ENCODE measurements at regions not wholly inside any gene's neighbourhood (a gene's known extent, or its start where the extent isn't known, plus 50 kb on each side); places are given as distances from the start of the nearest gene placed in this dataset.

DNA sequence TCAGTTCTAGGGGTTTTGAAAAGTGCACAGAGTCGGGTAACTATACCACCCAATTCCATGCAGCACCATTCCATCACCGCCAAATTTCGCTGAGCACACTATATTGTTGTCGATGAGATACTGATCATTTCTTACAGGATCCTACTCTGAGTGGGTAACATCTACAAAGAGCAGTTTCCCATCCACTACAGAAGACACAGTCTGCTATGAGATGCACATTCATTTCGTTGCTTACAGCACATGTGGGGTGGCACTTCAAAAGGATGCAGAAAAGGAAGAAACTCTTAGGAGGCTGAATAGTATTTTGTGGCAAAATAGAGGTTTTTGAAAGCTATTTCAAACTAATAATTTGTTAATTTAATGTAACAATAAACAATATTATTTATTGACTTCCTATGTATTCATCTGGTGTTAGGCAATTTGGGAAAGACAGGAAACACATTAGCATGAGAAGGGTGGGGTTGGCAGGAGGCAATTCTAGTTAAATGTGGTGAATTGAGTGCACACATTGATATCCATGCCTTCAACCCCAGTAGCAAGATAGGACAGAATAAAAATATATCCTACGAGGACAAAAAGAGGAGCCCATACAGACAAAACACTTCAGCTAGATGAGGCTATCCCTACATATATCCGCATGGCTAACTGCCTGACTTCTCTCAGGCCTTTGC is 186.8 kb upstream of the PARP11 start:
- H3K4me3 ChIP-seq (ENCODE audit: low read length) = no peak overlapping the region
- no peak for TF ChIP-seq ZNF274 (IDR thresholded peaks at IDR 0.05; ENCODE audit: low read depth, low read length)

DNA sequence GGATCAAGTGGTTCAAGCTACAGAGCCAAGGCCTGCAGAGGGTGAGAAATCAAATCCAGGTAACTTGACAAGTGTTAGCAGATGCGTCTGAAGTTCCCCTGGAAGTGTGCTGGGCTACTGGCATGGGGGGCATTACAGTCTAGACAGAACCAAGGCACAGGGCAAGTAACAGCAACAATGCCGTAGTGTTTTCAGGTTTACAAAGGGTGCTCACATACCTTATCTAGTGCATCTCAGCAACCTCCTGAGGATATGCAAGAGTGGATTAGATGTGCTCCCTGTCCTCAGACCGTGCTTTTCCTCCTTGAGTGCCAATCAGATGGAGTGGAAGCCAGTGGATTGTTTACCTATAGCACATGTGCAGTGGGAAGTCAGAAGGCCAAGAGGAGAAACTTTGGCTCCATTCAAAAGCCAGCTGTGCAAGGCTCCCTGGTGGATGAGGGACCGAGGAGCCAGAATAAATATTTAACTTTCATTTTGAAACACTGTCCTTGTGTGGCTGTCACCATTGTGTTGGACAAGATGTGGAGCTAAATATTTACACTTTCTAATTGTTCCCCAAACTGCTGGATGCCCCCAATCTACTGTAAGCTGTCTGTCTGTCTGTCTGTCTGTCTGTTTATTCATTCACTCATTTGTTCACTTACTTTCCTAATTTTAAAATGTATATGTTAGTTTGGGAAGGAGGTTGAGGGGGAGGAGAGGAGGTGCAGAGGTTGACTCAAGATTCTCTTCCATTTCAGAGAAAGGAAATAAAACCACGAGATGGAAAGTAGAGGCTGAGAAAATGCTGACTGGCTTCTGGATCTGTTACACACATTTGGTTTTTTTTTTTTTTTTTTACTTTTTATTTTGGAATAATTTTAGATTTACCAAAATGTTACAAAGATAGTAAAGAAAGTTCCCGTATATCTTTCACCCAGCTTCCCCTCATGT is 184.0 kb upstream of the PARP11 start:
- no peak for TF ChIP-seq ZNF274 (IDR thresholded peaks at IDR 0.05; ENCODE audit: low read depth, low read length)
- no peak overlapping the region for H3K4me3 ChIP-seq (ENCODE audit: low read length)

- no peak for TF ChIP-seq ZNF274 (IDR thresholded peaks at IDR 0.05; ENCODE audit: low read depth, low read length)
These were observed 181.4 kb upstream of the PARP11 start for GRCh38 chr12:4054630-4055029.

GRCh38 chr12:4052691-4053090 is 179.5 kb upstream of the PARP11 start:
- no peak for TF ChIP-seq ZNF274 (IDR thresholded peaks at IDR 0.05; ENCODE audit: low read depth, low read length)
- no peak overlapping the region for H3K4me3 ChIP-seq (ENCODE audit: low read length)

More at GRCh38 chr12:4054630-4055029, 181.4 kb upstream of the PARP11 start:
- H3K4me3 ChIP-seq (ENCODE audit: low read length) = no peak overlapping the region

DNA sequence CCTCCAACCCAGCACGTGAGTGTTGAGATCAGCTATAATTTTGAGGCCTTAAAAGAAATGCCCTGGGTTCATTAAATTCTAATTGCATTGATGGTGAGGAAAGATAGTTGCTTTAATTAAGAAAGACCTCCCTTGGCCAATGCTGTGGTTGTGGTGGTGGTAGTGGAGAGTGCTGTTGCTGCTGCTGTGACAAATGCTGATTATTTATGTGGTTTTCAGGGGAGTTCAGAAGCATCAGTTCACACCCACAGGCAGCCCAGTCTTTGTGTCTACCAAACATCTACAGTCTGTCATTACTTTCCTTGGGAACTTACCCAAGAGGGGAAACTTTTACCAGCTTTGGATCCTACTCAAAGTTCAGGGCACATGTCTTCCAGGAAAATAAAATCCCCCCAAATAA is 178.4 kb upstream of the PARP11 start:
- H3K4me3 ChIP-seq (ENCODE audit: low read length) = no peak overlapping the region
- TF ChIP-seq ZNF274 (IDR thresholded peaks at IDR 0.05; ENCODE audit: low read depth, low read length) = no peak

GRCh38 chr12:4050340-4050739 is 177.1 kb upstream of the PARP11 start:
- H3K4me3 ChIP-seq (ENCODE audit: low read length) = no peak overlapping the region

DNA sequence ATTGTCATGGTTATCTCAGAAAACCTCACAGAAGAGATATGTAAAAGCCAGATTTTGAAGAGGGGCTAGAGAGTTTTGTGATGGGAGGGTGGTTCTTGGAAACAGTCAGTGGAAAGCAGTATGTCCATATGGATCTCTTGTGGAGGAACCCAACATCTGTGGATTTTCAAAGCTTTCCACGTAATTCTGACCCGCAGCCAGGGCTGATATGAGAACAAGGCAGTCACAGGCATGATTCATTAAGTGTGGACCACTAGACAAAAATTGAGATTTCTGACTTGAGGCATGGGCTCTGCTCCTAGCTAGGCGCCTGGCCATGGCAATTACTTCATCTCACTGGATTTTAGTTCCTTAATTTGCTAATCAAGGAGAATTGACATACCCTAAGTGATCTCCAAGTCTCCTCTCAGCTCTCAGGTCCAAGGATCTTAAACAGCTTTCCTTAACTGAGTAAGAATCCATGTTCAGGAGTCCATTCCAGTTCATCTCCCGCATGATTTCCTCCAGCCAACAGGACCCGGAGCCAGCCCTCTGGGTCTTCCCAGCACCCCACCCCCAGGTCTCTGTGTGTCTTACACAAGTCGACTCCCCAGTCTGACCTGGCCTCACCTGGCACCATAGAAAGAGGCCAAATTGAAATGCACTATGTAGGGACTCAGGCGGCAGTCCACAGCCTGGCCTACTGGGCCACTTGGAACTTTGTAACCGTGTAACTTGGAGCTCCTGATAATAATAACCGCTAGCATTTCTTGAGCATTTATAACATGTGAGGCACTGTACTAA is 176.3 kb upstream of the PARP11 start:
- H3K4me3 ChIP-seq (ENCODE audit: low read length) = no peak overlapping the region
- no peak for TF ChIP-seq ZNF274 (IDR thresholded peaks at IDR 0.05; ENCODE audit: low read depth, low read length)

More at GRCh38 chr12:4050340-4050739, 177.1 kb upstream of the PARP11 start:
- no peak for TF ChIP-seq ZNF274 (IDR thresholded peaks at IDR 0.05; ENCODE audit: low read depth, low read length)

GRCh38 chr12:4047421-4047820 is 174.2 kb upstream of the PARP11 start:
- TF ChIP-seq ZNF274 (IDR thresholded peaks at IDR 0.05; ENCODE audit: low read depth, low read length) = no peak
- H3K4me3 ChIP-seq (ENCODE audit: low read length) = no peak overlapping the region

DNA sequence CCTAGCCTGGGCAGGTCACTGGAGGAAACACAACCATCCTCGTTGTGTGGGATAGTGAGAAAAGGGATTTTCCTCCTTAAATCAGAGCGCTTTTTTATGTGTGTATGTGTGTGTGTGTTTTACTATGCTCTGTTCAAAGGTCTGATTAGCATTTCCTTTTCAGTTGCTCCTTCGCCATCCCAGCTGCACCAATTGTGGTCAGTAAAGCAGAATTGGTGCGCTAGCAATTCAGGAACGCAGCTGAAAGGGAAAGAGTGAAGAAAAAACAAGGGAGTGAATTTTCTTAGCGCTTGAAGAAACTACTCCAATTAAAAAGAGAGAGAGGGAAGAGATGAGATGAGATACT is 173.3 kb upstream of the PARP11 start:
- H3K4me3 ChIP-seq (ENCODE audit: low read length) = no peak overlapping the region
- no peak for TF ChIP-seq ZNF274 (IDR thresholded peaks at IDR 0.05; ENCODE audit: low read depth, low read length)

GRCh38 chr12:4045786-4046494 is 172.7 kb upstream of the PARP11 start:
- no peak for TF ChIP-seq ZNF274 (IDR thresholded peaks at IDR 0.05; ENCODE audit: low read depth, low read length)
- no peak overlapping the region for H3K4me3 ChIP-seq (ENCODE audit: low read length)

DNA sequence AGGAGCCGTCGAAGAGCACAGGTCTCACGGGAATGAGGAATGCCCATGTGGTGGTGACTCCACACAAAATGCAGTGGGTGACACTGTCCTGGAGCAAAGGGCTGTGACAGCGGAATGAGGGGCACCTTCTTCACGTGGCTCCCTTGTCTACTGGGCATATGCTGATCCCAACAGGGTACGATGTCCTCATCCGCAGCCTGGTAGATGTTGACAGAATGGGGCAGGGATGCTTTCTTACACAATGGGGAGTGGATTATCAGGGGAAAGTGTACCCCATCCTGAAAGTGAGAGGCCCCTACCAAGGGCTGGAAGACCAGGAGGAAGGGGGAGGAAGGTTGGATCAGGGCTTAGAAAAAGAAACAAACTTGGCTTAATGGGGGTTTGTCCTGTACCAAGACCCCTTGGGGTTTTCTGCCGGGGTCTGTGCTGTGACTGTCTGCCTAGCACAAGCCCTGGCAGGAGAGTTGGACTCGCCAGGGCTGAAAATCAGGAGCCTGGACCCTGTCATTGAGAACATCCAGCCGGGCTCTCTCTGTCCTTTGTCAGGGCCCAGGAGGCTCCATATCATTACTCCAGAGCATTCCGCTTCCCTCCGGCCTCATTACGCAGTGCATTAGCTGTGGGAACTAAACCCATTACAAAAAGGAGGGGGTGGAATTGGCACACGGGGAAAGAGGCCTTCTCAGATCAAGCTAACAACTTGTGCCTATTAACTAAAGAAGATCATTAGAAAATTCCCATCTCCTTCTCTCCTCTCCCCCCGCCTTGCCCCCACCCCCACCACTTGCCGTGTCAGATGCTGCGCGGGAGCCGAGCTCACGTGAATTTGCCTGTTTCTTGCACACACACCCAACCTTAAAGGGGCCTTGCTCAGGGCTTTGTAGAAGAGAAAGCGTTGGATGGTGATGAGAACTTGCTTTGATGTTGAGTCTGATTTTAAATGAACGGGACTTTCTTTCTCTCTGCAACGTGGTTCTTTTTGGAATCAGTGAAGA is 171.8 kb upstream of the PARP11 start:
- no peak overlapping the region for H3K4me3 ChIP-seq (ENCODE audit: low read length)
- TF ChIP-seq ZNF274 (IDR thresholded peaks at IDR 0.05; ENCODE audit: low read depth, low read length) = no peak

GRCh38 chr12:4044101-4044500 is 170.9 kb upstream of the PARP11 start:
- TF ChIP-seq ZNF274 (IDR thresholded peaks at IDR 0.05; ENCODE audit: low read depth, low read length) = no peak

More at GRCh38 chr12:4044101-4044500, 170.9 kb upstream of the PARP11 start:
- H3K4me3 ChIP-seq (ENCODE audit: low read length) = no peak overlapping the region
